NCI-H146 treated with DMSO at 0.1 percent for 48 hours (cell line): ENCODE measurements at regions not wholly inside any gene's neighbourhood (a gene's known extent, or its start where the extent isn't known, plus 50 kb on each side); places are given as distances from the start of the nearest gene placed in this dataset.

Source experiments
- DNase-seq: peaks from one replicate; lab custom pipeline; 2025; ENCODE audit not compliant: unreplicated experiment; lab: John Stamatoyannopoulos, UW

DNA sequence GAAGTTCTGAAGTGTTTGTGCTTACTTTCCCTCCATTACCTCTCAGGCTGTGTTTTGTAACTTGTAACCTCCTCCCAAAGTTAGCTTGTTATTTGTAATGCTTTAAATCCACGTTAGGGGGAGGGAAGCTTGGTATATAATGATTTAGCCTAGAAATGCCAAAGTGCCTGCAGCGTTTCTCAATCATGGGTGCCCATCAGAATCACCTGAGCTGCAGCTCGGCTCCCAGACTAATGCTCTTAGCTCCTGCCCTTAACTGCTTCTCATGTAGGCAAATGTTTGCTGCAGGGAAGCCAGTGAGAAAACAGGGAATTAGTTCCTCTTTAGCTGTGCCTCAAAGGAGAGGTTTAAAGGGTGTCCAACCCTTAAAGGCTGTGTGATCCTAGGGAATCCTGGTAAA is 219.2 kb upstream of the NAALADL2 start:
- no peak for DNase-seq

DNA sequence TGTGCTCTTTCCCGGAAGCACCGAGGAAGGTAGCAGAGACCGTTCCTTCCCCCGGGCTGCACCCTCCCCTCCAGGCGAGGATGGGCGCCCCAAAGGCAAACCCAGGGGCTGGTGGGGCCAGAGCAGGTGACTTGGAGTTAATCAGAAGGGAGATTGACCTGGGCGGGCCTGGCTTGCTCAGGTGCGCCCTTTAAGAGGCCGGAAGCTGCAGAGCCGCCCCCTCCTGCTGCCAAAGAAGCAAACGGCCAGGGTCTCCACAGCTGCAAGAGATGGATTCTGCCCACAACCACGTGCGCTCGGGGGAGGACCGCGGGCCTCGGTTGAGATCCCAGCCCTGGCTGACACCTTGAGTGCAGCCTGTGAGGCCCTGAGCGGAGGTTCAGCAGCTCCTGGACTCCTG is 218.2 kb upstream of the NAALADL2 start:
- DNase-seq: no peak

DNA sequence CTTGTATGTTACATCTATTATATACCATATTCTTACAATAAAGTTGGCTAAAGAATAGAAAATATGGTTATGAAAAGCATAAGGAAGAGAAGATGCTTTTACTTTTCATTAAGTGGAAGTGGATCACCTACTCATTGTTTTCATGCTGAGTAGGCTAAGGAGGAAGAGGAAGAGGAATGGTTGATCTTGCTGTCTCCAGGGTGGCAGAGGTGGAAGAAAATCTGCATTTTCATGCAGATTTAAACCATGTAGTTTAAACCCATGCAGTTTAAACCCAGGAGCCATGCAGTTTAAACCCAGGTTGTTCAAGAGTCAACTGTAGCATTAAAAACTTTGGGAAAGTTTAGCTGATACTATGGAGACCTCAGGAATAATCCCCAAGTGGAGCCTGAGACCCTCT is 214.8 kb upstream of the NAALADL2 start:
- no peak for DNase-seq

DNA sequence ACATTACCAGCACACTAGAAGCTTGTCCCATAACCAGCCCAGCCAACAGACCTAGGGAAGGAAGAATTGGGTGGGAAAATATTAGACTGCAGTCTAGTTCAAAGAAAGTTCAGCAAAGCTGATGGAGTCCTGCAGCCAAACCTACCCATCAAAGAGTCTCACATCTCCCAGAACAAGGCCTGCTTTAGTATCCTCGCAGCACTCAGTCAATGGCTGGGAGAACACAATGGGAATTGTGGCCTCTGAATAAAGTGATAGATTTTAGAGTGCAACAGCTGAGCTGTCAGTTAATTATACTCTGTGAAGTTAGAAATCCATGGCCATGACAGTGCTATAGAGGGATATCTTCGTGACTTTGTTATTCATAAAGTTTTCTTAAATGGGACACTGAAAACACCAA is 207.2 kb upstream of the NAALADL2 start:
- no peak for DNase-seq

DNA sequence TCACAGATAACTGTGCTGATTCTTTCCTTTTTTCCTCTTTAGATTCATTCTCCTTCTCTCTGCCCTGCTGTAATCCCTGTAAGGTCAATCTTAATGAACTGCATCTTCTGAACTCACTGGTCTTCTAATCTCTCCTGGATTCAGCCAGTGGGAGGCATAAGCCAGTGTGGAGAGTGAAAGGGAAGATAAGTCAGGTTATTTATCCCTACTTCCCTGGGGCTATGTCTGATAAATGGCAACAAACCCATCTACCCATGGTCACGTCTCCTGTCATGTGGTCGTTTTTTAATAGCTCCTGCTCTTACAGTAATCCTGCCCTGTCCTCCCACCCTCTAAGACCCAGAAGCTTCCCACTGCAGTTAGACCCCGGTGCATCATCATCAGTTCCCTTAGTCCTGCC is 199.6 kb upstream of the NAALADL2 start:
- DNase-seq: no peak

DNA sequence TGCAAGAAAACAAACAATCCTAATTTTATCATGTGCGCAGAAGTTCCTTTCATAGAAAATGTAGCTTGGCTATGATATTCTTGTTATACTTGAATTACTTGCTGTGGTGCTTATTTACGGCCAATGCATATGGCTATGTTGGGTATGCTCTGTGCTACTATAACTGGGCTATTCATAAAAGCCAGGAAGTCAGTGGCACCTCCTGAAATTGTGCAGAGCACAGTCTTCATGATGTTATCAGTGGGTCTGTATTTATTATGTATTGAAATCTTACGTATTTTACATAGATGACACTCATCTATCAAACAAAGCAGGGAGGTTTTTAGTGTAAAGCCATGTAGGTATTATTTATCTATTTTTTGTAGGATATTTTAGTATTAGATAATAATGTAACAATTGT is 196.5 kb upstream of the NAALADL2 start:
- no peak for DNase-seq

DNA sequence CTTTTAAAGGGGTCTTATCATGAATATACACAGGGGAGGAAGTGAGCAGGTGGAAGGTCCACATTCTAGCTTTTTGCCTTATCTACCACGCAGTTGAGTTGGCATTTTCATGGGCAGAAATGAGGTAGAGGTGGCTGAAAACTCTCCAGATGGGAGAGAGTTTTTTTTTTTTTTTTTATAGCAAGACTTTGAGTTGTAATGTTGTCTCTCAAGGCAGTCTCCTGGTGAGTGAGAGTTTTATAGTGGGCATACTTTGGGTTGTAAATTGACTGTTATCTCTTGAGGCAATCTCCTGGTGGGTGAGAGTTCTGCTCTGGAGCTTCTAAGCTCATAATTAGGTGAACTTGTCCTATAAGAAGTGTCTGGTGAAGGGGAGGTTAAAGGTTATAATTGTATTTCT is 191.7 kb upstream of the NAALADL2 start:
- no peak for DNase-seq

DNA sequence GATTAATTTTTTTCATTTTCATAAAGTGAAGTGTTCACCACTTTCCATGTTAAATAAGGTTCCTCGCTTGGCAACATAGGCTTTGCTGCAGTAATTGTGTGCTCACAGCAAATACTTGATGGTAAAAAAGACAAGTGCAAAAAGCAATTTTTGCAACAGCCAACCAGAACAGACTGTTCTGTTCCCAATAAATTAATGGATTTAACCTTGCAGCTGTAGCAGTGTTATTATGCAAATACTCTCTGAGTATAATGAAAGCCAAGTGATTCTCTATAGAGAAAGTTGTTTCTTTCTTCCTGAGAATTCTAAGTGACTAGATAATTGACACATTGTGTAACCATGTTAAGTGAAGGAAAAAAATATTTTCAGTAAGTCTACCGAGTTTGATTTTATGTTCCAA is 183.7 kb upstream of the NAALADL2 start:
- DNase-seq: no peak

DNA sequence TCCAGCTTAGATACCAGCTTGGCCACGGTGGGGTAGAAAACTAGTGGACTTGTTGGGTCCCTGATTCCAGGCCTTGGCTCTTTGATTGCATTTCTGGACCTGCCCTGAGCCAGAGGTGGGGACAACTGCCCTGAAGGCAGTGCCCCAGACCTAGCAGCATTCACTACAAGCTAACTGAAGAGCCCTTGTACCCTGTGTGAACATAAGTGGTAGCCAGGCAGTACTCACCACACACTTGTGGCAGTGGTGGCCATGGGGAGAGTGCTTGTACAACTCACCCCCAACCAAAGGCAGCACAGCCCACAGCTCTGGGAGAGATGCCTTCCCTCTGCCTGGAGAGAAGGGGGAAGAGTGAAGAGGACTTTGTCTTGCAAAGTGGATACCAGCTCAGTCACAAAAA is 177.3 kb upstream of the NAALADL2 start:
- no peak for DNase-seq

DNA sequence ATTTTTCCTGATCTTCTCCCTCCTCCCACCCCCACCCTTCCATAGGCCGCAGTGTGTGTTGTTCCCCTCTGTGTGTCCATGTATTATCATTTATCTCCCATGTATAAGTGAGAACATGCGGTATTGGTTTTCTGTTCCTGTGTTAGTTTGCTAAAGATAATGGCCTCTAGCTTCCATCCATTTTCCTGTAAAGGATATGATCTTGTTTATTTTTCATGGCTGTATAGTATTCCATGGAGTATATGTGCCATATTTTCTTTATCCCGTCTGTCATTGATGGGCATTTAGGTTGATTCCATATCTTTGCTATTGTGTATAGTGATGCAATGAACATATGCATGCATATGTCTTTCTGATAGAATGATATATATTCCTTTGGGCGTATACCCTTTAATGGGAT is 173.3 kb upstream of the NAALADL2 start:
- DNase-seq: no peak

DNA sequence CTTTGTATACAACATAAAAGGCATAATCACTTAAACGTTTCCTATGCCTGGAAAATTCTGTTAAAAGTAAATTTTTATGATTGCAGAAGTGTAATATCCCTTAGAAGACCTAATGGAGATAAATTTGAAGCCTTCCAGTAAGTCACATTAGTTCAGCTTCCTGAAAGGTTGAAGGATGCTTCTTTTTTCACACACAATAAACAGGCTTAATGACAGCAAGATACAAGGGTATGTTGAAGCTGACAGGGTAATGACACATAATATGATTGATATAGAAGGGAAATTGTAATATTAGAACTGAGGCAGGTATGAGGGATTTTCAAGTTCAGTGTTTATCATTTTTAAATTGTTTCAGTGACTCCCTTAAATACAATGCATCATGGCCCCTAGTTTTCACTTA is 161.8 kb upstream of the NAALADL2 start:
- no peak for DNase-seq

DNA sequence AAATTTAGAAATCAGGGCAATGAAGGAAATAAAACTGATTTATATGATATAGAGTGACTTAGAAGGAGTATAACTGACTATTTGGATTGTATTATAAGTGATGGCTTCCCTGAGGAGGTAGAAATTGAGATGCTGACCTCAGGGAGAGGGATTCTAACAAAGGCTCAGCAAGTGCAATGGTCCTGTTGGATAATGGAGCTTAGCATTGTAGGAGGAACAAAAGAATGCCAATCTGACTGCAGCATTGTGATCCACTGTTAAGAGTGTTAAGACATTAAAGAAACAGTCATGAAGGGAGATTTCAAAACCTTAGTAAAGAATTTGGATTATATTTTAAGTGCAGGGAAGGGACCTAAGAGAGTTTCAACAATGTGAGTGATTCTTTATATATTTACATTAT is 158.4 kb upstream of the NAALADL2 start:
- no peak for DNase-seq

DNA sequence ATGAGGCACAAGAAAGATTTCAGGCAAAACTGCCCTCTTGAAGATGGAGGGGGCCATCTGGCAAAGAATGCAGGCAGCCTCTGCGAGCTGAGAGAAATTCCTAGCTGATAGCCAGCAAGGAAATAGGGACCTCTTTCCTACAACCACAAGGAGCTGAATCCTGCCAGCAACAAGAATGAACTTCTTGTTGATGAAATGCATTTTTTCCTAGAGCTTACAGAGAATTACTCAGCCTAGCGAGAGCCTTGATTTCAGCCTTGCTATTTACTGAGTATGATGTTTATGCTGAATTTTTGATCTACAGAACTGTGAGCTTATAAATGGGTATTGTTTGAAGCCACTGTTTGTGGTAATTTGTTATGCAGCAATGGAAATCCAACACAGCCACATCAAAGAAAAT is 148.5 kb upstream of the NAALADL2 start:
- no peak for DNase-seq

DNA sequence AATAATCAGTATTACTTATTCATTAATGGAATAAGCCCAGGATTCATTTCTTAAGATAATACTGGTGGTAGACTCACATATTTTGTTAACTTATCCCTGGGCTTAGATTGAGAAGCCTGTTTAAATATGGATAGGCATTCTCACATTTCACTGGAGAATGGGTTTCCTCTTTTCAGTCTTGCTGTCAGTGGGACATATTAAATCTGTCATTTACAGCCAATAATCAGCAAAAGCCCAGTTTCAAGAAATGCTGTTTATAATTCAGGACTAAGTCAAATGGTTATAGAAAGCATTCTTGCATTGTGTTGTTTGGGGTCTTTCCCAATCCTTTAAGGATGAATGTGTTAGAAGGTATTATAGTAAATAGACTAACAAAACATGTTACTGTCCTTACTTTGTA is 143.7 kb upstream of the NAALADL2 start:
- no peak for DNase-seq

DNA sequence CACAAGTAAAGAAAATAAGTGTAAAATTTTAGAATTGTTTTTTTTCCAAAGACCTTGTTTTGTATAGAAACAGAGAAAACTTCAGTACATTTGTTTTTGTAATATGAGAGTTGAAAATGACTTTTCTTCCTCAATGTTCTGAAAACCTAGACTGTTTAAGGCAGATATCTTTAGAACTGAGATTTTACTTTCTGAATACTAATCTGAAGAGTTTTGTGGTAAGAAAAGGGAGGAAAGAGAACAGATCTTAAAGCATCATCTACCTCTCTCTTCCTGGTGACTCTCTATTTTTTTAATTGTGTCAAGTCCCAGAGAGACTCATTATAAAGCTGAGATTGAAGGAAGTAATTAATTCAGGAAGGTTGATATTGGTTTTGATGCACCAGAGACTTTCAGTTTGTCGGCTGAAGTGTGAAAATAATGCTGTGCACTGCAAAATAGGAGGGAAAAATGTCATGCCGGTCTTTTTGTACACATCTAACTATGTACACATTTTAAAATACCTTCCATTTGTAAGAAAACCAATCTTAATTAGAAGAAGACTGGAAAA is 142.1 kb upstream of the NAALADL2 start:
- no peak for DNase-seq

DNA sequence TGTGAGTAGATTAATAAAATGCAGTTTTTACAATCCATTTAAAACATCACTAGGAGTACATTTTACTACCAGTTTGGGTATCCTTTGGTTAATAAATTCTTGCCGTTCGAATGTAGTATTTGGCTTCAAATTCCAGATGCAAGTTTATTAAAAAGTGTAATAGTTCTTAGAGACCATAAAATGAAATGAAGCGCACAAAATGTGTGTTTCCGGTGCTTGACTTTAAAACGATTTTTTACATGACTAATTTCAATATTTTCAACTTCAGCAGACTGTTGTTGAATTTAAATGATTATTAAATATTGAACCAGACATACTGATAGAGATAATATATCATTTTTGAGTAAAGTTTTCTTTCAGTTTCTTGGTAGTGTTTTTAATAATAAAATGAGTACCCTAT is 138.4 kb upstream of the NAALADL2 start:
- DNase-seq: no peak

DNA sequence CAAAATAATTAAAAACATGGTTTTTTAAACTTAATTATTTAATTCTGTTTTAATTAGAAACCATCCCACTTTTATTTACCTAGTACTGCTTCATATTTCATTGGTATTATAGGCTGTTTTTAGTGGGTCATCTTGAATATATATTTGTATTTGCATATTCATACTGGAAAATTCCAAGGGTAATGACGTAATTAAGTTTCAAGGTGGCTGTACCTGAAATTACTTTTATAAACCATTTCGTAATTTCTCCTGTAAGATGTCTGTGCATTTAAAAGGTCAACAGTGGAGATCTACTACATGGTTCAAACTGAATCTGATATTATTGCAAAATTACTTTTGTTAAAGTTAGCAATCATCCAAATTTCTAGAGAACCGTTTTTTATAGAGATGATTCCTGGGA is 133.8 kb upstream of the NAALADL2 start:
- DNase-seq: no peak

DNA sequence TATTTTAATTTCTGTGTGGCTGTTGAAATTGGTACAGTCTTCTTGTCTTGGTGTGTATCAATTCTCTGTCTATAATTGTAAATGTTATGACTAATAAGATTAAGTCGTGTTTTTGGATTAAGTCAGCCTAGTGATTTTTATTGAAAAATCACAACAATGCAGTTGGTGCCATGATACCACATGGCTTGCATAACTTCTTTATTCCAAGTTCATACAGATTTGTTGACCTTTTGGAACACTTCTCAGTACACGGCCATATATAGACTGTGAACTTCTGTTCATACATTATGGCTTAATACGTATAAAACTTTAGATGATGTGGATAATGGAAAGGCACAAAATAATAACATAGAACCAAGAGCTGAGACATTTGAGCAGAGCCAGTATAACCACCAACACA is 121.2 kb upstream of the NAALADL2 start:
- DNase-seq: no peak

DNA sequence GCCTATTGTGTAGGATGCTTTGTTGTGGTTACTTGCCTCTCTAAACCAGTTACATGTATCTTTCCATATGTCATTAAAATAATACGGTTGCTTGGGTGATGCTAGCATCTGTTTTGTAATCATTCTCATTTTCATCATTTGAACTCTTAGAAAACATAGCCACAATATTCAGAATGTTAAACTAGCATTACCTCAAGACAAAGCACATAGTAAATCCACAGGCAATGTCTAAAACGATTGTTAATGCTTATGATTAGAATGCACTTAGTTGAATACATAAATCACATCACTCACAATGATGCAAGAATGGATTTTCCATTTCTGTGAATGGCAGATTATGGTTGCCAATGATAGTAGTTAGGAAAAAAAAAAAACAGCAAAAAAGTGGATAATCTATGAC is 110.0 kb upstream of the NAALADL2 start:
- no peak for DNase-seq

DNA sequence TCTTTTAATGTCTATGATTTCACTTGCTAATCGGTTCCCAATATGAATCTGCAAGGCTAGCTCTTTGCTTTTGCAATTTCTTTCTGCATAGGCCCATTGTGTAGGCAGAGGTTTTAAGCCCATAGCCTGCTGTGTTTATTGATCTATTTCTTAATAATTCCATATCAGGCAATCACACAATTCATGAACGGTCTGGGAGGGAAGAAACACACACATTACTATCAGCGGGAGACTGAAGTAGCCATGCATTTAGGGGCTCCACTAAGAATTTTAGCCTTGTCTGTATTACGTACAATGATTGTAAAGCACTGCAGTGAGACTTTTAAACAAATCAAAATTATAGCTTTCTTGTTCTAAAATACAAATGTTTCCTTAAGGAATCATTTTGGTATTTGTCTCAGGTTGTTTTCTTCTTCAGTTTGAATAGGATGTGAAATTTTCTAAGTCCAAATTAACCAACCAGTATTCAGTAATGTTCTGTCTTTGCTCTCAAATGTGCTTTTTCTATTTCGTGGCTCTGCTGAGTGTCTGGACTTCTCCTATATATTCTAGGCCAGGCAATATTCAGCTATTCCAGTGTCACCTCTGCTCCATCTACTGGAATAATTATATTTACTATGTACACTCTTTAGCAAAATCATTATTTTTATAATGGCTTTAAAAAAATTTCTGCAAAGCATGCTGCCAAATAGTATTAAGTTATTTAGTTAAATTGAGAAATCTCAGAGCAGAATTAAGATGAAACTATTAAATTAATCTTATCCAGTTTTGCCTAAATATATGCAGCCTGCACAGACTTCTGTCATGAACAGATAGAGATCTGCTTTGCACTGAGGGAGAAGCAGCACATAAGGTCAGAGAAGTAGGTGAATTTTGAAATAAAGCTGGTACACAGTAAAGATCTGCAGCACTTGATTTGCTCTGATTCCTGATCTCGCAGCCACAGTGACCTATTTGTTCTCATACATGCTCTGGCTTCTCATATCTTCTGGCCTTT is 103.0 kb upstream of the NAALADL2 start:
- peak; percentile 99 for DNase-seq

DNA sequence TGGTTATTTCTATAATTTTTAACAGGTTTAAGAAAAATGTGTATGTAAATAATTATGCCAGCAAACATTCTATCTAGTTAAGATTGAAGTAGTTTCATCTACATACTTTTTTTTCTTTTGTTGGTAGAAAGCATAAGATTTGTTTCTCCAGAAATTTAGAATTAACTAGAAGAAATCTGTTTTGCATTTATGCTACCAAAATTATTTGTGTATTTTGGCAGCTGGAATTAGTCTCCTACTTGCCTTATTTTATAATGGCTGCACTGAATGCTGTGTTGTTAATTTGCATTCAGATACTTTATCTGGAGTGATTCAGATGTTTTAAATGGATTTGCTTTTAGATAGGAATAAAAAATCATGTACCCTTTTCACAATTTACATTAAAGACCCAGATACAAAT is 100.2 kb upstream of the NAALADL2 start:
- DNase-seq: no peak

DNA sequence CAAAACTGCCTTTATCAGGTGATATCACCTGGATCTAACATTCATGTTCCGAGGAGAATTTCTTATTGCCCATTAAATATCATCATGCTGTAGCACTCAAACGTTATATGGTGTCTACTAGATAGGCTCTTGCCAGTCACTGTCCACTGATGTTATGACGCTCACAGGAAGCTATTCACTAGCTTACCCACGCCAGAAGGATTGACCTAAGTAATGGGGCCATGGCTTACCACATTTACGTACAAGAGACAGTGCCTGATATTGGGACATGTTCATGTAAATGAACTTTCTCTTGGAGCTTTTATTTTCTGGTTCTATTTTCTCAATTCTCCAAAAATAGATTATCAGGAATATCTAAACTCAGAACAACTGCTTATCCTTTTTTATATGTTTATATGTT is 91.7 kb upstream of the NAALADL2 start:
- no peak for DNase-seq
